ENCODE measurements at regions not wholly inside any gene's neighbourhood (a gene's known extent, or its start where the extent isn't known, plus 50 kb on each side); places are given as distances from the start of the nearest gene placed in this dataset.

GRCh38 chr7:22890773-22891172, 68.1 kb upstream of the TOMM7 start:
- no peaks in the 10 kb centered on the region for H3K9me3 Mint-ChIP-seq
- H3K4me1 Mint-ChIP-seq (ENCODE audit: low read depth): peaks cover 23% of the 10 kb centered on the region
- DNase-seq: no peak
- H3K27ac Mint-ChIP-seq: no peak overlapping the region
- H3K4me3 Mint-ChIP-seq: no peak overlapping the region
- TF ChIP-seq CTCF (IDR thresholded peaks at IDR 0.05): no peak
- no peaks in the 10 kb centered on the region for H3K36me3 Mint-ChIP-seq (ENCODE audit: low read depth)
- H3K27me3 Mint-ChIP-seq (ENCODE audit: insufficient read depth): no peaks in the 10 kb centered on the region; the same call in 1 of the 2 replicates

GRCh38 chr7:22885797-22886261, 63.2 kb upstream of the TOMM7 start:
- Mint-ChIP-seq H3K27me3 (ENCODE audit: insufficient read depth) (no peaks in the 10 kb centered on the region; the same call in 1 of the 2 replicates), H3K4me1 (ENCODE audit: low read depth) (peaks cover 33% of the 10 kb centered on the region), H3K36me3 (ENCODE audit: low read depth) (no peaks in the 10 kb centered on the region), H3K9me3 (no peaks in the 10 kb centered on the region), H3K4me3 (no peak overlapping the region), H3K27ac (no peak overlapping the region)
- no peak for DNase-seq
- TF ChIP-seq CTCF (IDR thresholded peaks at IDR 0.05): no peak

GRCh38 chr7:22884911-22885788, 62.5 kb upstream of the TOMM7 start:
- no peak overlapping the region for H3K4me3 Mint-ChIP-seq
- no peak for DNase-seq
- TF ChIP-seq CTCF (IDR thresholded peaks at IDR 0.05): no peak

GRCh38 chr7:22882106-22882505, 59.5 kb upstream of the TOMM7 start:
- TF ChIP-seq CTCF (IDR thresholded peaks at IDR 0.05): no peak
- Mint-ChIP-seq H3K4me1 (ENCODE audit: low read depth) (peaks cover 33% of the 10 kb centered on the region), H3K36me3 (ENCODE audit: low read depth) (no peaks in the 10 kb centered on the region), H3K27me3 (ENCODE audit: insufficient read depth) (no peaks in the 10 kb centered on the region), H3K9me3 (no peaks in the 10 kb centered on the region), H3K4me3 (no peak overlapping the region), H3K27ac (no peak overlapping the region)
- no peak for DNase-seq

More at GRCh38 chr7:22884911-22885788, 62.5 kb upstream of the TOMM7 start:
- Mint-ChIP-seq H3K36me3 (ENCODE audit: low read depth) (no peaks in the 10 kb centered on the region), H3K27ac (no peak overlapping the region), H3K4me1 (ENCODE audit: low read depth) (peaks cover 33% of the 10 kb centered on the region), H3K27me3 (ENCODE audit: insufficient read depth) (no peaks in the 10 kb centered on the region; the same call in 1 of the 2 replicates), H3K9me3 (no peaks in the 10 kb centered on the region)

- Mint-ChIP-seq H3K36me3 (ENCODE audit: low read depth) (no peaks in the 10 kb centered on the region), H3K27ac (no peak overlapping the region), H3K4me3 (no peak overlapping the region), H3K27me3 (ENCODE audit: insufficient read depth) (no peaks in the 10 kb centered on the region), H3K9me3 (no peaks in the 10 kb centered on the region), H3K4me1 (ENCODE audit: low read depth) (peaks cover 16% of the 10 kb centered on the region)
- no peak for TF ChIP-seq CTCF (IDR thresholded peaks at IDR 0.05)
- DNase-seq: no peak
Observed at GRCh38 chr7:22879709-22880306, 57.2 kb upstream of the TOMM7 start.
